ENCODE measurements at regions not wholly inside any gene's neighbourhood (a gene's known extent, or its start where the extent isn't known, plus 50 kb on each side); places are given as distances from the start of the nearest gene placed in this dataset.

- no peak overlapping the region for H3K4me3 ChIP-seq (replicated peaks; ENCODE audit: insufficient read depth, low read length)
- TF ChIP-seq CTCF (IDR thresholded peaks at IDR 0.05; ENCODE audit: insufficient read depth, low read length), result no peak
- peak; percentile 69 for TF ChIP-seq POLR2AphosphoS5 (IDR thresholded peaks at IDR 0.05; ENCODE audit: low read depth)
- TF ChIP-seq GABPA (IDR thresholded peaks at IDR 0.05; ENCODE audit: low read depth), result no peak; the same call in 1 of the 2 replicates
- TF ChIP-seq REST (IDR thresholded peaks at IDR 0.05; ENCODE audit: insufficient replicate concordance, low read depth), result no peak
- TF ChIP-seq SPI1 (IDR thresholded peaks at IDR 0.05; ENCODE audit: borderline replicate concordance, low read depth), result peak; percentile 86; the same call in 1 of the 2 replicates
- no peaks in the 10 kb centered on the region for H3K27me3 ChIP-seq (ENCODE audit: insufficient read depth, poor library complexity, severe bottlenecking)
- peak overlapping the region; percentile 86 for H3K27ac ChIP-seq (replicated peaks)
- DNase-seq (ENCODE audit: low read depth in 1 of 2, low spot score in 1 of 2), result peak; percentile 96
Observed at GRCh38 chr9:129334105-129334935, 156.3 kb upstream of the IER5L start.

- peak overlapping the region; percentile 86 for H3K27ac ChIP-seq (replicated peaks)
- DNase-seq (ENCODE audit: low read depth in 1 of 2, low spot score in 1 of 2), result no peak
- no peaks in the 10 kb centered on the region for H3K27me3 ChIP-seq (ENCODE audit: insufficient read depth, poor library complexity, severe bottlenecking)
- no peak overlapping the region for H3K4me3 ChIP-seq (replicated peaks; ENCODE audit: insufficient read depth, low read length)
- TF ChIP-seq SPI1 (IDR thresholded peaks at IDR 0.05; ENCODE audit: borderline replicate concordance, low read depth) (no peak), CTCF (IDR thresholded peaks at IDR 0.05; ENCODE audit: insufficient read depth, low read length) (no peak), GABPA (IDR thresholded peaks at IDR 0.05; ENCODE audit: low read depth) (no peak), POLR2AphosphoS5 (IDR thresholded peaks at IDR 0.05; ENCODE audit: low read depth) (no peak), REST (IDR thresholded peaks at IDR 0.05; ENCODE audit: insufficient replicate concordance, low read depth) (no peak)
Observed at GRCh38 chr9:129333617-129334104, 155.6 kb upstream of the IER5L start.

DNA sequence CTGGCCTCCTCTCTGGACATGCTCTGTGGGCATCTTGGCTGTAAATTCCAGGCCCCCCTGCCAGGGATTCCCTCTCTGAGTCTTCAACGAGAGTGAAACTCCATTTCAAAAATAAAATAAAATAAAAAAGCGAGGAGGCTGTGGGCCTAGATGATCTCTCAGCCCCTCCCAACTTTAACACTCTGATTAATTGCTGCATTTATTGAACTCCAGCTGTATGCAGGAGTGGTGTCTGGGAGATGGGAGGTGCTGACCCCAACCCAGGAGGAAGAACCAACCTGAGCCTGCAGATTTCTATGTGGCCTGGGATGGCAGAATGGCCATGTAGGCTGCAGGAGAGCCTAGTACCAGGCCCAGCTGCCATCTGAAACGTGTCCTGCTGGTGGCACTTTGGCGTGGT is 154.5 kb upstream of the IER5L start:
- TF ChIP-seq POLR2AphosphoS5 (IDR thresholded peaks at IDR 0.05; ENCODE audit: low read depth), result no peak
- TF ChIP-seq SPI1 (IDR thresholded peaks at IDR 0.05; ENCODE audit: borderline replicate concordance, low read depth), result no peak
- no peak for TF ChIP-seq REST (IDR thresholded peaks at IDR 0.05; ENCODE audit: insufficient replicate concordance, low read depth)
- no peak for TF ChIP-seq CTCF (IDR thresholded peaks at IDR 0.05; ENCODE audit: insufficient read depth, low read length)
- TF ChIP-seq GABPA (IDR thresholded peaks at IDR 0.05; ENCODE audit: low read depth), result no peak
- Histone ChIP-seq H3K27me3 (ENCODE audit: insufficient read depth, poor library complexity, severe bottlenecking) (no peaks in the 10 kb centered on the region), H3K4me3 (replicated peaks; ENCODE audit: insufficient read depth, low read length) (no peak overlapping the region), H3K27ac (replicated peaks) (no peak overlapping the region)
- DNase-seq (ENCODE audit: low read depth in 1 of 2, low spot score in 1 of 2), result no peak

Data from HL-60 (cell line).